ENCODE measurements at regions not wholly inside any gene's neighbourhood (a gene's known extent, or its start where the extent isn't known, plus 50 kb on each side); places are given as distances from the start of the nearest gene placed in this dataset.
"Not testable (repeated sequence)": the region's sequence is repeated elsewhere in the genome, so short reads cannot be mapped to it uniquely, and the experiment has no call there.

- no peak for ATAC-seq
- H3K9me3 Mint-ChIP-seq, result peaks cover 0 to 14% (median 0%) of the 10 kb centered on the region in 11 donors
- no peak overlapping the region for H3K4me3 Mint-ChIP-seq
- intact Hi-C loops (cut with micrococcal nuclease), result no loop called here
- Histone ChIP-seq H3K36me3 (ENCODE audit: control insufficient read depth in 2 of 3, insufficient read depth in 3 of 3, low read length in 3 of 3) (no peaks in the 10 kb centered on the region), H3K27me3 (ENCODE audit: control insufficient read depth in 2 of 2, insufficient read depth in 2 of 2, low read length in 2 of 2) (no peaks in the 10 kb centered on the region), H3K4me3 (ENCODE audit: low read length) (no peak overlapping the region), H3K4me1 (ENCODE audit: control insufficient read depth in 2 of 2, insufficient read depth in 2 of 2, low read length in 2 of 2) (no peaks in the 10 kb centered on the region), H3K27ac (ENCODE audit: low read depth, low read length) (no peak overlapping the region), H3K9me3 (ENCODE audit: control insufficient read depth in 2 of 3, low read length in 3 of 3) (no peaks in the 10 kb centered on the region)
- H3K4me1 Mint-ChIP-seq, result no peaks in the 10 kb centered on the region
- no peak for DNase-seq
- CTCF ChIA-PET, result no interaction called here
- H3K27ac Mint-ChIP-seq, result no peak overlapping the region
- POLR2A ChIA-PET, result no interaction called here
- H3K27me3 Mint-ChIP-seq, result no peaks in the 10 kb centered on the region
- H3K36me3 Mint-ChIP-seq, result no peaks in the 10 kb centered on the region
These were observed 1228.0 kb downstream of the DIAPH3 start for GRCh38 chr13:58935689-58936088.

GRCh38 chr13:58946274-58946673, 1217.5 kb downstream of the DIAPH3 start:
- intact Hi-C loops (cut with micrococcal nuclease), result no loop called here
- H3K9me3 Mint-ChIP-seq, result peaks cover 4 to 46% (median 20%) of the 10 kb centered on the region in 11 donors
- POLR2A ChIA-PET, result no interaction called here
- DNase-seq (no peak), ATAC-seq (no peak)
- no peak overlapping the region for H3K27ac ChIP-seq (ENCODE audit: low read depth, low read length)
- no peaks in the 10 kb centered on the region for H3K36me3 ChIP-seq (ENCODE audit: control insufficient read depth in 2 of 3, insufficient read depth in 3 of 3, low read length in 3 of 3)
- H3K27ac Mint-ChIP-seq, result no peak overlapping the region
- no peaks in the 10 kb centered on the region for H3K4me1 Mint-ChIP-seq
- no peaks in the 10 kb centered on the region for H3K27me3 ChIP-seq (ENCODE audit: control insufficient read depth in 2 of 2, insufficient read depth in 2 of 2, low read length in 2 of 2)
- no peaks in the 10 kb centered on the region for H3K27me3 Mint-ChIP-seq
- peaks cover 0 to 4% (median 0%) of the 10 kb centered on the region in 5 donors for H3K36me3 Mint-ChIP-seq
- H3K4me1 ChIP-seq (ENCODE audit: control insufficient read depth in 2 of 2, insufficient read depth in 2 of 2, low read length in 2 of 2), result no peaks in the 10 kb centered on the region
- CTCF ChIA-PET, result no interaction called here
- H3K4me3 ChIP-seq (ENCODE audit: low read length), result no peak overlapping the region
- H3K9me3 ChIP-seq (ENCODE audit: control insufficient read depth in 2 of 3, low read length in 3 of 3), result peaks cover 0 to 10% (median 0%) of the 10 kb centered on the region in 3 experiments
- no peak overlapping the region for H3K4me3 Mint-ChIP-seq

- Histone ChIP-seq H3K27ac (ENCODE audit: low read depth, low read length) (no peak overlapping the region), H3K4me1 (ENCODE audit: control insufficient read depth in 2 of 2, insufficient read depth in 2 of 2, low read length in 2 of 2) (no peaks in the 10 kb centered on the region), H3K9me3 (ENCODE audit: control insufficient read depth in 2 of 3, low read length in 3 of 3) (peaks cover 0 to 10% (median 0%) of the 10 kb centered on the region in 3 experiments), H3K27me3 (ENCODE audit: control insufficient read depth in 2 of 2, insufficient read depth in 2 of 2, low read length in 2 of 2) (no peaks in the 10 kb centered on the region), H3K4me3 (ENCODE audit: low read length) (no peak overlapping the region), H3K36me3 (ENCODE audit: control insufficient read depth in 2 of 3, insufficient read depth in 3 of 3, low read length in 3 of 3) (no peaks in the 10 kb centered on the region)
- Mint-ChIP-seq H3K4me3 (no peak overlapping the region), H3K36me3 (peaks cover 0 to 4% (median 0%) of the 10 kb centered on the region in 5 donors), H3K27me3 (no peaks in the 10 kb centered on the region), H3K9me3 (peaks cover 6 to 42% (median 22%) of the 10 kb centered on the region in 11 donors), H3K4me1 (no peaks in the 10 kb centered on the region), H3K27ac (no peak overlapping the region)
- ChIA-PET POLR2A (no interaction called here), CTCF (no interaction called here)
- no peak for DNase-seq
- no peak for ATAC-seq
- intact Hi-C loops (cut with micrococcal nuclease), result no loop called here
These were observed 1214.1 kb downstream of the DIAPH3 start for GRCh38 chr13:58949646-58950045.

- Histone ChIP-seq H3K27ac (ENCODE audit: low read depth, low read length) (no peak overlapping the region), H3K36me3 (ENCODE audit: control insufficient read depth in 2 of 3, insufficient read depth in 3 of 3, low read length in 3 of 3) (no peaks in the 10 kb centered on the region), H3K4me3 (ENCODE audit: low read length) (no peak overlapping the region), H3K27me3 (ENCODE audit: control insufficient read depth in 2 of 2, insufficient read depth in 2 of 2, low read length in 2 of 2) (no peaks in the 10 kb centered on the region), H3K9me3 (ENCODE audit: control insufficient read depth in 2 of 3, low read length in 3 of 3) (peaks cover 0 to 10% (median 0%) of the 10 kb centered on the region in 3 experiments), H3K4me1 (ENCODE audit: control insufficient read depth in 2 of 2, insufficient read depth in 2 of 2, low read length in 2 of 2) (no peaks in the 10 kb centered on the region)
- H3K27me3 Mint-ChIP-seq, result no peaks in the 10 kb centered on the region
- no peak for DNase-seq
- peaks cover 6 to 42% (median 18%) of the 10 kb centered on the region in 11 donors for H3K9me3 Mint-ChIP-seq
- POLR2A ChIA-PET, result no interaction called here
- ATAC-seq, result no peak
- CTCF ChIA-PET, result no interaction called here
- H3K36me3 Mint-ChIP-seq, result peaks cover 0 to 4% (median 0%) of the 10 kb centered on the region in 5 donors
- no peaks in the 10 kb centered on the region for H3K4me1 Mint-ChIP-seq
- H3K4me3 Mint-ChIP-seq, result no peak overlapping the region
- intact Hi-C loops (cut with micrococcal nuclease), result no loop called here
- H3K27ac Mint-ChIP-seq, result no peak overlapping the region
These were observed 1212.8 kb downstream of the DIAPH3 start for GRCh38 chr13:58950911-58951310.

GRCh38 chr13:58953638-58954037, 1210.1 kb downstream of the DIAPH3 start:
- no peak for ATAC-seq

GRCh38 chr13:58955546-58956385, 1208.0 kb downstream of the DIAPH3 start:
- CTCF ChIA-PET, result no interaction called here

More at GRCh38 chr13:58953638-58954037, 1210.1 kb downstream of the DIAPH3 start:
- no peak overlapping the region for H3K27ac Mint-ChIP-seq
- H3K27me3 ChIP-seq (ENCODE audit: control insufficient read depth in 2 of 2, insufficient read depth in 2 of 2, low read length in 2 of 2), result no peaks in the 10 kb centered on the region
- H3K27me3 Mint-ChIP-seq, result no peaks in the 10 kb centered on the region
- H3K4me3 ChIP-seq (ENCODE audit: low read length), result no peak overlapping the region
- no peaks in the 10 kb centered on the region for H3K4me1 Mint-ChIP-seq
- peaks cover 0 to 4% (median 0%) of the 10 kb centered on the region in 5 donors for H3K36me3 Mint-ChIP-seq
- no peak overlapping the region for H3K27ac ChIP-seq (ENCODE audit: low read depth, low read length)
- POLR2A ChIA-PET, result no interaction called here
- CTCF ChIA-PET, result no interaction called here
- H3K36me3 ChIP-seq (ENCODE audit: control insufficient read depth in 2 of 3, insufficient read depth in 3 of 3, low read length in 3 of 3), result no peaks in the 10 kb centered on the region
- no peaks in the 10 kb centered on the region for H3K4me1 ChIP-seq (ENCODE audit: control insufficient read depth in 2 of 2, insufficient read depth in 2 of 2, low read length in 2 of 2)
- DNase-seq, result no peak
- peaks cover 4 to 23% (median 15%) of the 10 kb centered on the region in 11 donors for H3K9me3 Mint-ChIP-seq
- no peak overlapping the region for H3K4me3 Mint-ChIP-seq
- intact Hi-C loops (cut with micrococcal nuclease), result no loop called here
- H3K9me3 ChIP-seq (ENCODE audit: control insufficient read depth in 2 of 3, low read length in 3 of 3), result peaks cover 0 to 10% (median 0%) of the 10 kb centered on the region in 3 experiments

GRCh38 chr13:58958097-58958496, 1205.6 kb downstream of the DIAPH3 start:
- CTCF ChIA-PET; H3K9me3 Mint-ChIP-seq; H3K27ac Mint-ChIP-seq; POLR2A ChIA-PET; H3K4me1 ChIP-seq (ENCODE audit: control insufficient read depth in 2 of 2, insufficient read depth in 2 of 2, low read length in 2 of 2); H3K27ac ChIP-seq (ENCODE audit: low read depth, low read length); H3K4me3 ChIP-seq (ENCODE audit: low read length); H3K4me1 Mint-ChIP-seq; intact Hi-C loops (cut with micrococcal nuclease); H3K36me3 Mint-ChIP-seq; DNase-seq; H3K4me3 Mint-ChIP-seq; H3K27me3 Mint-ChIP-seq; H3K9me3 ChIP-seq (ENCODE audit: control insufficient read depth in 2 of 3, low read length in 3 of 3); H3K27me3 ChIP-seq (ENCODE audit: control insufficient read depth in 2 of 2, insufficient read depth in 2 of 2, low read length in 2 of 2); H3K36me3 ChIP-seq (ENCODE audit: control insufficient read depth in 2 of 3, insufficient read depth in 3 of 3, low read length in 3 of 3); ATAC-seq: not testable (repeated sequence)

More at GRCh38 chr13:58955546-58956385, 1208.0 kb downstream of the DIAPH3 start:
- no peak overlapping the region for H3K4me3 Mint-ChIP-seq
- peaks cover 2 to 9% (median 3%) of the 10 kb centered on the region in 11 donors for H3K9me3 Mint-ChIP-seq
- no peak overlapping the region for H3K27ac ChIP-seq (ENCODE audit: low read depth, low read length)
- ATAC-seq, result no peak
- H3K27me3 Mint-ChIP-seq, result no peaks in the 10 kb centered on the region
- H3K4me1 ChIP-seq (ENCODE audit: control insufficient read depth in 2 of 2, insufficient read depth in 2 of 2, low read length in 2 of 2), result no peaks in the 10 kb centered on the region
- H3K27ac Mint-ChIP-seq, result no peak overlapping the region
- H3K36me3 Mint-ChIP-seq, result peaks cover 0 to under 1% (median 0%) of the 10 kb centered on the region in 5 donors
- POLR2A ChIA-PET, result no interaction called here
- no peak overlapping the region for H3K4me3 ChIP-seq (ENCODE audit: low read length)
- intact Hi-C loops (cut with micrococcal nuclease), result no loop called here
- peaks cover 0 to 2% (median 0%) of the 10 kb centered on the region in 3 experiments for H3K9me3 ChIP-seq (ENCODE audit: control insufficient read depth in 2 of 3, low read length in 3 of 3)
- no peaks in the 10 kb centered on the region for H3K36me3 ChIP-seq (ENCODE audit: control insufficient read depth in 2 of 3, insufficient read depth in 3 of 3, low read length in 3 of 3)
- DNase-seq, result no peak
- no peaks in the 10 kb centered on the region for H3K4me1 Mint-ChIP-seq
- H3K27me3 ChIP-seq (ENCODE audit: control insufficient read depth in 2 of 2, insufficient read depth in 2 of 2, low read length in 2 of 2), result no peaks in the 10 kb centered on the region
